GM23338 (cell line): ENCODE measurements at regions not wholly inside any gene's neighbourhood (a gene's known extent, or its start where the extent isn't known, plus 50 kb on each side); places are given as distances from the start of the nearest gene placed in this dataset.

Source experiments
- CREB1 ChIP-seq: fragments of 250-450 bp; sonication (Bioruptor Pico); IDR thresholded peaks from 2 replicates; pipeline ENCODE4 v1.5.0; 2020; ENCODE audit warnings: low read depth, mild to moderate bottlenecking, moderate library complexity
- CTCF ChIP-seq, 2 experiments: fragments of 200-600 bp in 1 of 2; sonication (generic) in 1 of 2; conservative IDR thresholded peaks; 2 replicates each; pipeline versions ENCODE4 v1.5.1 to v1.6.1; 2016 to 2017; ENCODE audit warnings: antibody characterized with exemption in 2 of 2, low read depth in 2 of 2, mild to moderate bottlenecking in 2 of 2, moderate library complexity in 1 of 2
- ETS1 ChIP-seq: IDR thresholded peaks from 2 replicates; pipeline ENCODE4 v1.6.1; 2016; ENCODE audit warnings: antibody characterized with exemption
- EZH2 ChIP-seq: fragments of 200-600 bp; sonication (generic); IDR thresholded peaks from one replicate; pipeline ENCODE4 v1.8.0; 2017; ENCODE audit warnings: antibody characterized with exemption, mild to moderate bottlenecking, low read depth; ENCODE audit not compliant: unreplicated experiment
- EZH2phosphoT487 ChIP-seq: fragments of 200-600 bp; sonication (generic); IDR thresholded peaks from one replicate; pipeline ENCODE4 v1.8.1; 2018; ENCODE audit warnings: antibody characterized with exemption; ENCODE audit not compliant: unreplicated experiment
- JUNB ChIP-seq: IDR thresholded peaks from one replicate; pipeline ENCODE4 v1.6.1; 2016; ENCODE audit warnings: antibody characterized with exemption; ENCODE audit not compliant: unreplicated experiment
- POLR2AphosphoS5 ChIP-seq: IDR thresholded peaks from 2 replicates; pipeline ENCODE4 v1.6.1; 2016; ENCODE audit warnings: antibody characterized with exemption, low read depth
- REST ChIP-seq: IDR thresholded peaks from one replicate; pipeline ENCODE4 v1.6.1; 2018; ENCODE audit warnings: antibody characterized with exemption; ENCODE audit not compliant: unreplicated experiment
- ZNF114 ChIP-seq: fragments of 250-450 bp; sonication (Bioruptor Pico); IDR thresholded peaks from 2 replicates; pipeline ENCODE4 v1.5.0; 2020; ENCODE audit warnings: mild to moderate bottlenecking, moderate library complexity
- ZNF331 ChIP-seq: fragments of 250-450 bp; sonication (Bioruptor Pico); IDR thresholded peaks from 2 replicates; pipeline ENCODE4 v1.5.0; 2020; ENCODE audit warnings: low read depth, mild to moderate bottlenecking, moderate library complexity
- ZNF462 ChIP-seq: fragments of 250-450 bp; sonication (Bioruptor Pico); IDR thresholded peaks from 2 replicates; pipeline ENCODE4 v1.5.0; 2020; ENCODE audit warnings: mild to moderate bottlenecking, moderate library complexity

GRCh38 chr16:65481956-65482355, 360.1 kb upstream of the CDH11 start:
- TF ChIP-seq EZH2 (no peak), CTCF (conservative IDR thresholded peaks at IDR 0.05; ENCODE audit: low read depth in 2 of 2) (no peak), POLR2AphosphoS5 (no peak), ZNF331 (CRISPR knock-in tag) (no peak), REST (no peak), JUNB (no peak), EZH2phosphoT487 (no peak), CREB1 (CRISPR knock-in tag) (no peak), ZNF114 (CRISPR knock-in tag) (no peak), ETS1 (no peak), ZNF462 (CRISPR knock-in tag) (no peak)
